HG03060 (cell line): ENCODE measurements at regions not wholly inside any gene's neighbourhood (a gene's known extent, or its start where the extent isn't known, plus 50 kb on each side); places are given as distances from the start of the nearest gene placed in this dataset.

Experiments
- ATAC-seq: cut with Tn5 transposase; IDR thresholded peaks from one replicate; pipeline ENCODE4 v1.9.1; 2021; ENCODE audit warnings: low read depth, moderate number of reproducible peaks; ENCODE audit not compliant: unreplicated experiment

DNA sequence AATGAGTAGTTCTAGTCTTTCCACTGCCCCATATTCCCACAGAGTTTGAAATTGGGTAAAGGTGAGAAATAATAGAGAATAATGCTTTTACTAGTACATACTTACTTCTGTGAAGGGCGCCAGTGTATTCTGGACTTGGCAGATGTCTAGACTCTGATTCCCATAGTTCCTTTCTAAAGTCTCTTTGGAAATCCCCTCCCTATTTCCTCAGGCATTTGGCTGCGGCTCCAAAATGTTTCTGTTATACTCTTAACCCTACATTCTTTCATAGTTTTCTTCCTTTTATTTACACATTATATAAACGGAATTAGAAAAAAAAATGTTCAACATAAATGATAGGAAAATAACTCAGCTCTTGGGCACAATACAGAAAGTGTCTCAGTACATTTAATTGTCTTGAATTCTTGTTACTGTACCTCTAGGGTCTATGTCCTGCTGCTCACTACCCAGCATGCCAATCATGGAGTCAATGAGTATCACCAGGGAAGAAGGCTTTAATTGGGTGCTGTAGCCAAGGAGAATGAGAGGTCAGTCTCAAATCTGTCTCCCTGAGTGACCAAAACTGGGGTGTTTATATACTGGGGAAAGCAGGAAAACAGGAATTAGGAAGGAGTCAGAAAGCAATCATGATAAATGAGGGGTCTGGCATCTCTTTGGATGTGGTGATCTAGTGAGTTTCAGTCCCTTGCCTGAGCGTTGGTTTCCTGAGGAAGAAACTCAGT lies 147.8 kb upstream of the MMADHC start:
- no peak for ATAC-seq

- no peak for ATAC-seq
These were observed 146.5 kb upstream of the MMADHC start for GRCh38 chr2:149733936-149734685.

- ATAC-seq = no peak
These were observed 145.2 kb upstream of the MMADHC start for GRCh38 chr2:149732730-149733290.

DNA sequence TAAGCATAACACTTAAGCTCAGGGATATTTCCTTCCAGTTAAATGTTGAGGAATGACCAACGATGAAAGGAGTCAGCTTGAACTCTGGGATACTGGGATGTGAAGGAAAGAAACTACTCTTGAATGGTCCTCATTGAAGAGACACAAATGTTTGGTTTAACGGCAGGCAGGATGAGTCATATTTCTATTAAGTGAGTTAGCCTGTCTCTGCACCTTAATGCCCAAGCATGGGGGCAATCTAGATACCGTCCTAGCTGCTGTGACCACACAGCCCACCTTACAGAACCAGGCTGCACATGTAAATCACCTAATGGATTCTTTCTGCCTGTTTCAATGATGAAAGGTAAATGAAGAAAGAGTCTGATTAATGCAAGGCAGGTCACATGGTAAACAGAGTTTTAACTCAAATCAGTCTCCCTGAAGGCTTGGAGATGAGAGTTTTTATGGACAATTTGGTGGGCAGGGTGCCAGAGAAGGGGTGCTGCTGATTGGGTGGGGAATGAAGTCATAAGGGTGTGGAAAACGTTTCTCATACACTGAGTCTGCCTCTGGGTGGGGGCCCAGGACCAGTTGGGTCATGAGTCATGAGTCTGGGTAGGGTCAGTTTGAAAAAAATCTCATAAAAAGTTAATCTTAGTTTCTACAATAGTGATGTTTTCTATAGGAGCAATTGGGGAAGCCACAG lies 144.6 kb upstream of the MMADHC start:
- no peak for ATAC-seq

- no peak for ATAC-seq
These were observed 143.5 kb upstream of the MMADHC start for GRCh38 chr2:149731079-149731478.

DNA sequence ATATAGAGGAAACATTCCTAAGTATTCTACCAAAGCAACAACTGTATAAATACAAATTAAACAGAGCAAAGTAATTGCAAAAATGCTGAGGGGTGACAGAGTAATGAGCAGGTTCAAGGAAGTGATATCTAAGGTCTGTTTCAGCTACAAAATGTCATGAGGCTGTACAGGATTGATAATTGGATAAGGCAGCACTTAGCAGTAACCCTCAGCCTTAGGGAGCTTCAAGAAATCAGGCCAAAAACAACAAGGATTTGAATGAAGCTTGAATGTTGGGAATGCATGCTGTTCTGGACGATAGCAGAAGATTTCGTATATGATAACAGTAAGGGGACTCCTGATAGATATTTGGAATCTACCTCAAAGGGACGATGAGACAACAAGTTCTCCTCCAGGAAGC lies 142.0 kb upstream of the MMADHC start:
- no peak for ATAC-seq

GRCh38 chr2:149727927-149728326 lies 140.4 kb upstream of the MMADHC start:
- no peak for ATAC-seq

DNA sequence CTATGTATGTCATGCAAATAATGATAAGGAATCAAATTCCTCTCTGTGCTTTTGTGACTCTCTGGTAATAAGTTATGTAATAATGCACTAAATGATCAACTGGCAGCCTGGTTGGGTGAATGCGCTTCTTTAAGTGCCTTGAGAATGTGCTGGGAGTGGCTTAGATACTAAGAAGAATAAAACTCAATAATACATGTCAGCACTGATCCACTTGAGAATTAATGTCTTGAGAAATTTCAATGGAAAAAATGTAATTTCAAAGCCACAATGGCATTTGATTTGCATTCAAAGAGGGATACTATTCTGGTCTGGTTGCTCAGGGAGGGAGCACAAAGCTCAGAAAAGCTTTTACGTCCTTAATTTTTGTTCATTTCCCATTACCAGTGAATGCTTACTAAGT lies 137.7 kb upstream of the MMADHC start:
- no peak for ATAC-seq

DNA sequence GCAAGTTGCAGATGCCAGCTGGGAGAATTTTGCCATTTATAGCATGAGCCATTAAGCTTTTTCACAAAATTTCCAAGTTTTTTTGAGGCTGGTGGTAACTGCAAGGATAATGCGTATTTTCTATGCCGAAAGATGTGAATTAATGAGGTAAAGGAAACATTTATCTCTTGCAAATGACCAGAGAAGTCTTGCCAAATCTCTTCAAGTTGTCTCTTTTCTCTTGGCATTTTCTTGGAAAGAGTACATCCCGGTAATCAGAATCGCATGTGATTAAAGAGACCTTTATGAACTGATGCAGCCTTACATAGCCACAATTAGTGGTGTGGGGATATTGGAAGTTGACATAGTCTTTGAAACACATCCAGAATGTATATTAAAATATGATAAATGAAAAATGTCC lies 136.5 kb upstream of the MMADHC start:
- no peak for ATAC-seq

DNA sequence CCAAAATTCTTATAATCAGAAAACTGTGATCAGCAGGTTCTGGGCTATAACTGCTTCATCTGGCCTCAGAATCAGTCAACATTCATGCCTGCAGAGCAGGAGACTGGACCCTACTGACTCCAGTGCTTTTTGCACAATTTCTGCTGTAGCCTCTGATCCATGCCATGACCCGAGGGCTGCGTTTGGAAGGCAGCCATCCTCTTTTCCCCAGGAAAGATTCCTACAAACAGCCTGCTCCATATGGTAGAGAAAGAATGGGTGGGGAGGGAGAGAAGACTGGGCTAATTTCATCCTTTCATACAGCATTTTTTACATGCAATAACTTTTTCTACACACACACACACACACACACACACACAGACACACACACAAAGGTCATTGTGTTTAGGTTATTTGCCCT lies 133.0 kb upstream of the MMADHC start:
- ATAC-seq = no peak

GRCh38 chr2:149719695-149720094 lies 132.1 kb upstream of the MMADHC start:
- no peak for ATAC-seq

- no peak for ATAC-seq
These were observed 129.1 kb upstream of the MMADHC start for GRCh38 chr2:149716687-149717086.

GRCh38 chr2:149715894-149716293 lies 128.3 kb upstream of the MMADHC start:
- ATAC-seq = no peak

DNA sequence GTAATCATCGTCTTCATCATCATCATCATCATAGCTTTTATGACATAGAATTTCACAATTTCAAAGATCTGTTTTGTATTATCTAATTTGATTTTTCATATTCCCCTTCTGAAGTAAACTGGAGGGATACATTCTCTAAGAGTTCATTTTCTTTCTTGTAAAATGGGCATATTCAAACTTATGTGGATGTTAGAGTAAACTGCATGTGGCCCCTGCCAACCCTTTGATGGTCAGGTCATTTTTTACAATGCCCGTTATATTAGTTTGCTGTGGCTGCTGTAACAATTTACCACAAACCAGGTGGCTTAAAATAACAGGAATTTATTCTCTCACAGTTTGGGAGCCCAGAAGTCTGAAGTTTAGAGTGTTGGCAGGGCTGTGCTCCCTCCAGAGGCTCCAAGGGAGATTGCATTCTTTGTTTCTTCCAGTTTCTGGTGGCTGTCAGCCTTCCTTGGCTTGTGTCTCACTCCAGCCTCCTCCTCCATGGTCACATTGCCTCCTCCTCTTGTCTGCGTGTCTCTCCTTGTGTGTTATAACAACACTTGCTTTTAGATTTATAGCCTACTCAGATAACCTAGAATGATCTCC lies 127.5 kb upstream of the MMADHC start:
- no peak for ATAC-seq

DNA sequence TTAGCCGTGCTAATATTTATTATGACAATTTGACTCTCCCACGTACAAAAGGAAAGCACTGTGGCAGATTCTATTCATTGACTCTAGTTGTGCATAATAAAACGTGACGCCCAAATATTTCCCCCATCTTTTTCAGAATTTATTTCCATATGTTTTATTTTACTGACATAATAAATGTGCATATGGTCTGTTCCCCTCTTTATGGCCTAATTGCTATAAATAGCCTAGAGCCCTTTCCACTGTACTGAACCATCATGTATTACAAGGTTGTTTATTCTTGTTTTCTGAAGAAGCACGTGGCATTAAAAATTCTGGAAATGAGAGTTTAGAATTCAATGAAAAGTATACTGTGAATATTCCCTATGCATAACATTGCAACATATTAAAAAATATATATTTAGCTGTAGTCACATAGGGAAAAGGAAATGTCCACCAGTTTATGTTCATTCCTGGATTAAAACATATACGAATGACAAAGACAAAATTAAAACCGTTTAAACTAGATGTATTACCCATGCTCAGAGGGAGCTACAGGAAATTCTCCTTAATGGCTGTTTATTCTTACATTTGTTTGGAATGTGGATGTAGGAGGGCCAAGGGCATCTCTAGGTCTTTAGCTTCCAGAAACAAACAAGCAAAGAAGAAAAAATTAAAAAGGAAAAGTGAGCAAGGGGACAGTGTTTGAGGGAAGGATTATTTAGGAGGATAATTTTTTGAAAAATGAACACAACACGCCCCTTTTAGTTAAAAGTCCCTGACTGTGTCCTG lies 122.1 kb upstream of the MMADHC start:
- no peak for ATAC-seq

- ATAC-seq = no peak
These were observed 115.7 kb upstream of the MMADHC start for GRCh38 chr2:149703281-149703680.

DNA sequence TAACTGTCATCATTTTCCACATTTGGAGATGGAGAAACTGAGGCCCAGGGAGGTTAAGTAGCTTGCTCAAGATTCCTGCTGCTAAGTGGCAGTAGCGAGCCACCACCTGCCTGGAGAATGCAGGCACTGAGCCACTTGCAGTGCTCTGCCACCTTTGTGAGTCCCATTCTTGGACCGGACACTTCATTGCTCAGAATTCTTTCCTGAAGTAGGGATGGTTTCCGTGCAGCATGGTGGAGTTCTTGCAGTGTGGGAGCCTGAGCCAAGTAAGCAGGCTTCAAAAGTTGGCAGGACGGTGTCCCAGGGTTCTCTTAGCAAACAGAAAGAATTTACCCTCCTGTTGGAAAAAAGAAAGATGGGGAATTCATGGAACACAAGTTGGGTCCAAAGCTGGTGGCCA lies 115.0 kb upstream of the MMADHC start:
- ATAC-seq = no peak

DNA sequence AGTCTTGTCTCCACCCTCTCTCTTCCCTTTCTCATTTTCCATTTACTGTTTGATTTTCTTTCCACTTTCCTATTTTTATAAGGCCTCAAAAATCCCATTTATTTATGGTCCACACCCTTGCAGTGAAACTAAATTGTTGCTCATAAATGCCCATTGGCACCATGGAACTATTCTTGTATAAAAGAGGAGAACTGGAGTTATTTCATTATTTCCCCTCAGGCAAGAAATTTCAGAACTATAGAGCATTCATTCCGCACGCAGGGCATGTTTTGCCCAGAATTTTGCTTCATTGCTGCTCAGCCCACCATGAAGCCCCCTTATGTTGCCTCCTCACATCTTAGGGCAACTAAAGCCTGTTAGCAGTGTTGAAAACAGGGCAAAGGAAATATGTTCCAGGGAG lies 113.7 kb upstream of the MMADHC start:
- ATAC-seq = no peak

DNA sequence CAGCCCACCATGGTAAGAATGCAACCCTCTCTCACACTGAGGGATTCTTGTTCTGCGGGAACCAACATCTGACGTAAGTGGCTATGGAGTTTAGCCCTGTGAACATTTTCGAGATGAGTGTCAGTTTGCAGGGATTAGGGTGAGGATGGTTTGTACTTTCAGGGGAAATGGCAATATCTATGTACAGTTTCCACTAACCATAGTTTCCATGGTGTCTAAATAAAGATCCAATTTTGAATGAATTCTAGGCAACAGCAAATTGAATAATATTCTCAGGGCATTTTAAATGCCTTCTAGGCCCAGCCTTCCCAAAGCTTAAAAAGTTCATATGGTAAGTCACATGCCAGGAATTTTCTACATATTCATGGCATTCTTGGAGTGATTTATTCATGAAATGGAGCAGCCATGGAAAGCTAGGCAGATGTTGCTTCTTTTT lies 105.4 kb upstream of the MMADHC start:
- no peak for ATAC-seq

GRCh38 chr2:149690825-149691224 lies 103.2 kb upstream of the MMADHC start:
- ATAC-seq = no peak
